MG63 (cell line): ENCODE measurements at regions not wholly inside any gene's neighbourhood (a gene's known extent, or its start where the extent isn't known, plus 50 kb on each side); places are given as distances from the start of the nearest gene placed in this dataset.

Experiments
- DNase-seq: peaks from one replicate; pipeline ENCODE4 v3.0.0-alpha.2; 2020
- H3K27me3 ChIP-seq: fragments of 250-450 bp; sonication (Bioruptor Pico); 2 replicates; pipeline ENCODE4 v1.5.1; 2020; ENCODE audit warnings: mild to moderate bottlenecking, moderate library complexity
- H3K36me3 ChIP-seq: fragments of 250-450 bp; sonication (Bioruptor Pico); 2 replicates; pipeline ENCODE4 v1.5.1; 2020; ENCODE audit warnings: mild to moderate bottlenecking, moderate library complexity
- H3K4me3 ChIP-seq: fragments of 250-450 bp; sonication (Bioruptor Pico); 2 replicates; pipeline ENCODE4 v1.5.1; 2020; ENCODE audit warnings: mild to moderate bottlenecking, moderate library complexity
- H3K9me3 ChIP-seq: fragments of 250-450 bp; sonication (Bioruptor Pico); 2 replicates; pipeline ENCODE4 v1.5.1; 2020; ENCODE audit warnings: mild to moderate bottlenecking, moderate library complexity

DNA sequence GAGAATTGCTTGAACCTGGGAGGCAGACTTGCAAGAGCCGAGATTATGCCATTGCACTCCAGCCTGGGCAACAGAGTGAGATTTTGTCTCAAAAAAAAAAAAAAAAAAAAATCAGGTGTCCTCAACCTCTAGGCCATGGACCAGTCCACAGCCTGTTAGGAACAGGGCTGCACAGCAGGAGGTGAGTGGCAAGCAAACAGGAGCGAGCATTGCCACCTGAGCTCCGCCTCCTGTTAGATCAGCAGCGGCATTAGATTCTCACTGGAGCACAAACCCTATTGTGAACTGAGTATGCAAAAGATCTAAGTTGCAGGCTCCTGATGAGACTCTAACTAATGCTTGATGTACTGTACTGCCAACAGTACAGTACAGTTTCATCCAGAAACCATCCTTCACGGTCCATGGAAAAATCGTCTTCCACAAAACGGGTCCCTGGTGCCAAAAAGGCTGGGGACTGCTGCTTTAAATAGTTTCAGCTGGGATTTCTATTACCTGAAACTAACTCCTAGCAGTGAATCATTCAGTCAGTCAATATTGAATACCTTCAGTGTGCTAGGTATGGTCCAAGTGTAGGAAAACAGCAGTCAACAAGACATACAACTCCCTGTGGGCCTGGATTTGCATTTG, 56.3 kb upstream of the DHX40 start:
- DNase-seq = no peak

DNA sequence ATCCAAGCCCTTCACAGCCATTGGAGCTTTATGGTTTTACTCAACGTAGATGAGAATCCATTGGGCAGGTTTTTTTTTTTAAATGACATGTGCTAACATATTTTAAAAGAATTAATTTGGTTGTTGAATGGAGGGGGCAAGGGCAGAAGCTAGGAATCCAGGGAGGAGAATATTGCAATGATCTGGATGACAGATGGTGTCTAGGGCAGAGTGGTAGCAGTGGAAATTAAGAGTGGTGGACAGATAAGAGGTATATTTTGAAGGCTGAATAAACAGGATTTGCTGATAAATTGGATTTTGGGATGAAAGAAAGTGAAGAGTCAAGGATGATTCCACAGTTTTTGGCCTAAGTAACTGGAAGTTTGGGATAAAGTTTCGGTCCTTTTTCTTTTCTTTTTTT, 54.8 kb upstream of the DHX40 start:
- 0 out of 2 replicates have a peak, but pooled peaks cover 2% of the 10 kb centered on the region for H3K27me3 ChIP-seq
- H3K9me3 ChIP-seq = no peaks in the 10 kb centered on the region
- H3K4me3 ChIP-seq = no peak overlapping the region
- no peaks in the 10 kb centered on the region for H3K36me3 ChIP-seq
- DNase-seq = no peak

More for the DNA sequence above, 56.3 kb upstream of the DHX40 start:
- no peaks in the 10 kb centered on the region for H3K9me3 ChIP-seq
- no peaks in the 10 kb centered on the region for H3K36me3 ChIP-seq
- H3K4me3 ChIP-seq = no peak overlapping the region
- H3K27me3 ChIP-seq = 0 out of 2 replicates have a peak, but pooled peaks cover 2% of the 10 kb centered on the region

DNA sequence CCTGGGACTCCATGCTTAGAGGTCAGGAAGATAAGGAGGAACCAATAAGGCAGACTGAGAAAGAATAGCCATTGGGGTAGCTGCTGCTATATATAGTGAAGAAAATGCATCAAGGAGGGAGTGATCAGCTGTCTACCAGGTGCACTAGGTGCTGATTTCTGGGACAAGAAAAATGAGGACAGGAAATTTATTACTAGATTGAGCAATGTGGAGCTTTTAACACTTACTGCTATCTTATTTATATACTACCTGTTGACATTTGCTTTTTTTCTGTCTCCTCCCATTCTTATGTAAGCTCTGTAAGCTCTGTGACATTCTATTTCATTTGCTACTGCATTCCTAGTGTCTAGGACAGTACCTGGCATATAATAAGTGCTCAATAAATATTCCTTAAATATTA, 53.7 kb upstream of the DHX40 start:
- no peaks in the 10 kb centered on the region for H3K36me3 ChIP-seq

DNA sequence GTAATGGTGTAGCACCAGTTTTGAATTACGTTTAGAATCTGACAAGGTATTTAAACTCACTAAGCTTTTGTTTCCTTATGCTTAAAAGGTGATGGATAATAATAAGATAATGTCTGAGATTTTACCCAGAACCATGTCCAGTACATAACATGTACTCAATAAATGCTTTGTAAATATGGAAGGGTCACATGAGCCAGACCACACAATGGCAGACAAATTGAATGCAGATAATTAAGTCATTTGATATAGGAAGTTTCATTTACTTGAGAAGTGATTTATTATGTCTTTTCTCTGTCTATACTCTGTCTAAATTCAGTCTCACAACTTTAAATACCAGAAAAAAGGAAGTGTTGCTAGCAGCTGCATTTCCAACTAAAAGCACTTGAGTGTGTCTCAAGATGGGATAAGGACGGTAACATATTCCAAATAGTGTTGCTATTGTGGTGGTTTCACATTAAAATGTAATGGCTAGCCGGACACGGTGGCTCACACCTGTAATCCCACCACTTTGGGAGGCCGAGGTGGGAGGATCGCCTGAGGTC, 52.5 kb upstream of the DHX40 start:
- DNase-seq = no peak
- Histone ChIP-seq H3K27me3 (0 out of 2 replicates have a peak, but pooled peaks cover 2% of the 10 kb centered on the region), H3K36me3 (no peaks in the 10 kb centered on the region), H3K4me3 (no peak overlapping the region), H3K9me3 (no peaks in the 10 kb centered on the region)

More for the DNA sequence above, 53.7 kb upstream of the DHX40 start:
- Histone ChIP-seq H3K9me3 (no peaks in the 10 kb centered on the region), H3K27me3 (0 out of 2 replicates have a peak, but pooled peaks cover 2% of the 10 kb centered on the region), H3K4me3 (no peak overlapping the region)
- DNase-seq = no peak

DNA sequence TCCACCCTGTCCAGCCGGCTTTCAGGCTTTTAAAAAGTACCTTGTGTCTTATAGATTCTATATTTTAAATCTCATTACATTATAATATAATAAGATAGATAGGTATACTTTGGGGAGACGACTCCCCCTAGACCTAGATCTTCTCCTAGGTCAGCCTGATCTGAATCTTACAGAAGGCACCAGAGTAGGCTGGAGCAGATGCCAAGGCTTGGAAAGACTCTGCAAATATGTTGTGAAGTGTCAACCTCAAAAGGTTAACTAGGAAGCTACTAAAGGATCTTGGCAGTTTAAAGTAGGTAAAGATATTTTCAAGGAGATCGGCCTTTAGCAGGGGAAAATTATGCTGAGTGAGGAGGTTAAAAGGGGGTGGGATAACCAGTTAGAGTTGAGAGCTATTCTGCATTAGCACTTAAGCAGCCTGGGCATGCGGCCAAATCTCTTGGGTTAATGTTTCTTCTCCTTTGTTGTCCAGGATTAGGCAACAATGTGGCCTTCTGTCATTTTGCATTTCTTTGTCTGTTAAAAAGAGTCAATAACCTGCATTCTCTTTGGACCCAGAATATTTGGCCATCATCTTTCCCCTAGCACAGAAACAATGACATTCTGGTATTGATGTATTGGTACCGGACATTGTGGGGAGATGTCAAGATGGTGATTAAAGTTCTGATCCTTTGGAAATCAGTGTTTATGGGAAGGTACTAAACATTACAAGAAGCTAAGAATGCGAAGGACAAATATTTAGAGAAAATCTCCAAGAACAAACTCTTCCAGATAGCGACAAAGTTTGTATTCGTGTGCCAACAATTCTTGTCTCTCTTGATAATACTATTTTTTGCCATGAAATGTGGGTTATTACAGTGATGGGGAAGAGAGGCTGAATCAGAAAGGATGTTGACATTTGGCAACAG, 51.2 kb upstream of the DHX40 start:
- H3K9me3 ChIP-seq = no peaks in the 10 kb centered on the region
- 0 out of 2 replicates have a peak, but pooled peaks cover 2% of the 10 kb centered on the region for H3K27me3 ChIP-seq
- no peaks in the 10 kb centered on the region for H3K36me3 ChIP-seq
- DNase-seq = peak; percentile 56
- H3K4me3 ChIP-seq = no peak overlapping the region
